Lower leg skin (tissue), 3 donors: ENCODE measurements at regions not wholly inside any gene's neighbourhood (a gene's known extent, or its start where the extent isn't known, plus 50 kb on each side); places are given as distances from the start of the nearest gene placed in this dataset.

Experiments used
- POLR2A ChIP-seq, 2 donors: fragments of 450-650 bp; IDR thresholded peaks; one replicate each; pipeline ENCODE4 v1.6.1; 2016 to 2017; ENCODE audit warnings: antibody characterized with exemption in 2 of 2, mild to moderate bottlenecking in 1 of 2, moderate library complexity in 1 of 2
- TF ChIP-seq, protein P1 (sequence below), 3 donors: fragments of 450-650 bp; IDR thresholded peaks; one replicate each; pipeline ENCODE4 v1.5.1; 2016; ENCODE audit warnings: antibody characterized with exemption in 3 of 3, mild to moderate bottlenecking in 3 of 3, moderate library complexity in 2 of 3

DNA sequence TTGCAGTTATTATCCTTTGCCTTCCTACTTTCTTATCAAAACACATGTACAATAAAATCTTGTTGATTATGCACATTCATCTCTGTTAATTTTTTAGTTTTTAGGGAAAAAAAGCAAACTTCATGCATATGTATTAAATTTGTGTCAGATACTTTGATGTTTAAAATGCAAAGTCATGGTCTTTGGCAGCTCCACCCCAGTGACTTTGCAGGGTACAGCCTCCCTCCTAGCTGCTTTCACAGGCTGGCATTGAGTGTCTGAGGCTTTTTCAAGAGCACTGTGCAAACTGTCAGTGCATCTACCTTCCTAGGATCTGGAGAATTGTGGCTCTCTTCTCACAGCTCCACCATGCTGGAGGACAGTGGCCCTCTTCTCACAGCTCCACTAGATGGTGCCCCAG is 1988.1 kb upstream of the PCDH20 start:
- TF ChIP-seq, protein P1, sequence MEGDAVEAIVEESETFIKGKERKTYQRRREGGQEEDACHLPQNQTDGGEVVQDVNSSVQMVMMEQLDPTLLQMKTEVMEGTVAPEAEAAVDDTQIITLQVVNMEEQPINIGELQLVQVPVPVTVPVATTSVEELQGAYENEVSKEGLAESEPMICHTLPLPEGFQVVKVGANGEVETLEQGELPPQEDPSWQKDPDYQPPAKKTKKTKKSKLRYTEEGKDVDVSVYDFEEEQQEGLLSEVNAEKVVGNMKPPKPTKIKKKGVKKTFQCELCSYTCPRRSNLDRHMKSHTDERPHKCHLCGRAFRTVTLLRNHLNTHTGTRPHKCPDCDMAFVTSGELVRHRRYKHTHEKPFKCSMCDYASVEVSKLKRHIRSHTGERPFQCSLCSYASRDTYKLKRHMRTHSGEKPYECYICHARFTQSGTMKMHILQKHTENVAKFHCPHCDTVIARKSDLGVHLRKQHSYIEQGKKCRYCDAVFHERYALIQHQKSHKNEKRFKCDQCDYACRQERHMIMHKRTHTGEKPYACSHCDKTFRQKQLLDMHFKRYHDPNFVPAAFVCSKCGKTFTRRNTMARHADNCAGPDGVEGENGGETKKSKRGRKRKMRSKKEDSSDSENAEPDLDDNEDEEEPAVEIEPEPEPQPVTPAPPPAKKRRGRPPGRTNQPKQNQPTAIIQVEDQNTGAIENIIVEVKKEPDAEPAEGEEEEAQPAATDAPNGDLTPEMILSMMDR (IDR thresholded peaks at IDR 0.05), result no peak
- TF ChIP-seq POLR2A (IDR thresholded peaks at IDR 0.05), result no peak
